Erythroblast (primary cell): ENCODE measurements at regions not wholly inside any gene's neighbourhood (a gene's known extent, or its start where the extent isn't known, plus 50 kb on each side); places are given as distances from the start of the nearest gene placed in this dataset.

ENCODE experiments used
- GATA1 ChIP-seq: IDR thresholded peaks from 2 replicates; pipeline ENCODE4 v1.6.1; 2011; ENCODE audit warnings: low read depth, mild to moderate bottlenecking, control low read depth, low read length, moderate library complexity
- POLR2A ChIP-seq: IDR thresholded peaks from 2 replicates; pipeline ENCODE4 v1.6.1; 2011; ENCODE audit warnings: mild to moderate bottlenecking, low read length

- TF ChIP-seq POLR2A (no peak), GATA1 (no peak)
Measured at GRCh38 chr12:118541071-118541470, 164.7 kb downstream of the SUDS3 start.
